ENCODE measurements at regions not wholly inside any gene's neighbourhood (a gene's known extent, or its start where the extent isn't known, plus 50 kb on each side); places are given as distances from the start of the nearest gene placed in this dataset.

GRCh38 chr14:101371799-101372793 lies 189.2 kb upstream of the DIO3 start:
- ATAC-seq (ENCODE audit: low FRiP score) = no peak
- H3K9me3 ChIP-seq (ENCODE audit: control insufficient read depth, low read length) = no peaks in the 10 kb centered on the region
- no peaks in the 10 kb centered on the region for H3K36me3 ChIP-seq (ENCODE audit: control insufficient read depth in 1 of 2, insufficient read depth in 2 of 2, low read length in 1 of 2)
- intact Hi-C loops (cut with DNase I) = no loop called here
- H3K4me3 ChIP-seq (ENCODE audit: low read length in 2 of 2) = no peak overlapping the region
- 71 to 74% methylated on average over 18 of the region's 18 CpGs for WGBS, 2 donors
- peaks cover 0 to 2% of the 10 kb centered on the region in 2 donors for H3K27me3 ChIP-seq (ENCODE audit: control insufficient read depth in 1 of 2, insufficient read depth in 2 of 2, low read length in 1 of 2)
- DNase-seq = peak in 1 of 2 donors; percentile 63
- H3K4me1 ChIP-seq (ENCODE audit: control insufficient read depth in 1 of 2, insufficient read depth in 2 of 2, low read length in 2 of 2) = no peaks in the 10 kb centered on the region
- no peak overlapping the region for H3K27ac ChIP-seq (ENCODE audit: low read depth in 1 of 2, low read length in 2 of 2)

GRCh38 chr14:101372894-101373620 lies 188.2 kb upstream of the DIO3 start:
- Histone ChIP-seq H3K36me3 (ENCODE audit: control insufficient read depth in 1 of 2, insufficient read depth in 2 of 2, low read length in 1 of 2) (no peaks in the 10 kb centered on the region), H3K27ac (ENCODE audit: low read depth in 1 of 2, low read length in 2 of 2) (no peak overlapping the region), H3K4me1 (ENCODE audit: control insufficient read depth in 1 of 2, insufficient read depth in 2 of 2, low read length in 2 of 2) (no peaks in the 10 kb centered on the region), H3K27me3 (ENCODE audit: control insufficient read depth in 1 of 2, insufficient read depth in 2 of 2, low read length in 1 of 2) (peaks cover 0 to 2% of the 10 kb centered on the region in 2 donors), H3K9me3 (ENCODE audit: control insufficient read depth, low read length) (no peaks in the 10 kb centered on the region), H3K4me3 (ENCODE audit: low read length in 2 of 2) (no peak overlapping the region)
- no peak for ATAC-seq (ENCODE audit: low FRiP score)
- intact Hi-C loops (cut with DNase I) = no loop called here
- peak in 1 of 2 donors; percentile 25 for DNase-seq
- 72 to 74% methylated on average over 16 of the region's 16 CpGs for WGBS, 2 donors

GRCh38 chr14:101373690-101374295 lies 187.5 kb upstream of the DIO3 start:
- Histone ChIP-seq H3K27ac (ENCODE audit: low read depth in 1 of 2, low read length in 2 of 2) (no peak overlapping the region), H3K36me3 (ENCODE audit: control insufficient read depth in 1 of 2, insufficient read depth in 2 of 2, low read length in 1 of 2) (no peaks in the 10 kb centered on the region), H3K27me3 (ENCODE audit: control insufficient read depth in 1 of 2, insufficient read depth in 2 of 2, low read length in 1 of 2) (peaks cover 0 to 2% of the 10 kb centered on the region in 2 donors), H3K4me3 (ENCODE audit: low read length in 2 of 2) (no peak overlapping the region), H3K4me1 (ENCODE audit: control insufficient read depth in 1 of 2, insufficient read depth in 2 of 2, low read length in 2 of 2) (no peaks in the 10 kb centered on the region), H3K9me3 (ENCODE audit: control insufficient read depth, low read length) (no peaks in the 10 kb centered on the region)
- ATAC-seq (ENCODE audit: low FRiP score) = no peak
- peak in 1 of 2 donors; percentile 19 for DNase-seq
- intact Hi-C loops (cut with DNase I) = no loop called here
- 88 to 89% methylated on average over 22 of the region's 22 CpGs for WGBS, 2 donors

- no peaks in the 10 kb centered on the region for H3K9me3 ChIP-seq (ENCODE audit: control insufficient read depth, low read length)
- intact Hi-C loops (cut with DNase I) = no loop called here
- 44 to 45% methylated on average over 19 of the region's 19 CpGs for WGBS, 2 donors
- no peaks in the 10 kb centered on the region for H3K4me1 ChIP-seq (ENCODE audit: control insufficient read depth in 1 of 2, insufficient read depth in 2 of 2, low read length in 2 of 2)
- no peak overlapping the region for H3K27ac ChIP-seq (ENCODE audit: low read depth in 1 of 2, low read length in 2 of 2)
- H3K36me3 ChIP-seq (ENCODE audit: control insufficient read depth in 1 of 2, insufficient read depth in 2 of 2, low read length in 1 of 2) = no peaks in the 10 kb centered on the region
- DNase-seq = no peak
- ATAC-seq (ENCODE audit: low FRiP score) = peak; percentile 71
- H3K4me3 ChIP-seq (ENCODE audit: low read length in 2 of 2) = no peak overlapping the region
- H3K27me3 ChIP-seq (ENCODE audit: control insufficient read depth in 1 of 2, insufficient read depth in 2 of 2, low read length in 1 of 2) = peaks cover 0 to 2% of the 10 kb centered on the region in 2 donors
Observed at GRCh38 chr14:101374373-101375338, 186.6 kb upstream of the DIO3 start.

- H3K27ac ChIP-seq (ENCODE audit: low read depth in 1 of 2, low read length in 2 of 2) = no peak overlapping the region
- H3K4me3 ChIP-seq (ENCODE audit: low read length in 2 of 2) = no peak overlapping the region
- peaks cover 0 to 2% of the 10 kb centered on the region in 2 donors for H3K27me3 ChIP-seq (ENCODE audit: control insufficient read depth in 1 of 2, insufficient read depth in 2 of 2, low read length in 1 of 2)
- no peaks in the 10 kb centered on the region for H3K4me1 ChIP-seq (ENCODE audit: control insufficient read depth in 1 of 2, insufficient read depth in 2 of 2, low read length in 2 of 2)
- ATAC-seq (ENCODE audit: low FRiP score) = no peak
- no peak for DNase-seq
- 67 to 77% methylated on average over 5 of the region's 5 CpGs for WGBS, 2 donors
- intact Hi-C loops (cut with DNase I) = no loop called here
- no peaks in the 10 kb centered on the region for H3K9me3 ChIP-seq (ENCODE audit: control insufficient read depth, low read length)
- H3K36me3 ChIP-seq (ENCODE audit: control insufficient read depth in 1 of 2, insufficient read depth in 2 of 2, low read length in 1 of 2) = no peaks in the 10 kb centered on the region
Observed at GRCh38 chr14:101377069-101377468, 184.2 kb upstream of the DIO3 start.

- no peak for DNase-seq
- H3K9me3 ChIP-seq (ENCODE audit: control insufficient read depth, low read length) = peaks cover under 1% of the 10 kb centered on the region
- no peak overlapping the region for H3K4me3 ChIP-seq (ENCODE audit: low read length in 2 of 2)
- H3K27ac ChIP-seq (ENCODE audit: low read depth in 1 of 2, low read length in 2 of 2) = no peak overlapping the region
- intact Hi-C loops (cut with DNase I) = no loop called here
- no peaks in the 10 kb centered on the region for H3K27me3 ChIP-seq (ENCODE audit: control insufficient read depth in 1 of 2, insufficient read depth in 2 of 2, low read length in 1 of 2)
- WGBS, 2 donors = 39 to 82% methylated on average over 2 of the region's 2 CpGs
- no peak for ATAC-seq (ENCODE audit: low FRiP score)
- no peaks in the 10 kb centered on the region for H3K36me3 ChIP-seq (ENCODE audit: control insufficient read depth in 1 of 2, insufficient read depth in 2 of 2, low read length in 1 of 2)
- H3K4me1 ChIP-seq (ENCODE audit: control insufficient read depth in 1 of 2, insufficient read depth in 2 of 2, low read length in 2 of 2) = no peaks in the 10 kb centered on the region
Observed at GRCh38 chr14:101379842-101380241, 181.5 kb upstream of the DIO3 start.

GRCh38 chr14:101380512-101380911 lies 180.8 kb upstream of the DIO3 start:
- no peak for ATAC-seq (ENCODE audit: low FRiP score)
- intact Hi-C loops (cut with DNase I) = no loop called here

GRCh38 chr14:101380940-101381339 lies 180.4 kb upstream of the DIO3 start:
- Histone ChIP-seq H3K36me3 (ENCODE audit: control insufficient read depth in 1 of 2, insufficient read depth in 2 of 2, low read length in 1 of 2) (no peaks in the 10 kb centered on the region), H3K9me3 (ENCODE audit: control insufficient read depth, low read length) (peaks cover 1% of the 10 kb centered on the region), H3K27ac (ENCODE audit: low read depth in 1 of 2, low read length in 2 of 2) (no peak overlapping the region), H3K4me3 (ENCODE audit: low read length in 2 of 2) (no peak overlapping the region), H3K4me1 (ENCODE audit: control insufficient read depth in 1 of 2, insufficient read depth in 2 of 2, low read length in 2 of 2) (no peaks in the 10 kb centered on the region), H3K27me3 (ENCODE audit: control insufficient read depth in 1 of 2, insufficient read depth in 2 of 2, low read length in 1 of 2) (no peaks in the 10 kb centered on the region)
- DNase-seq (no peak), ATAC-seq (ENCODE audit: low FRiP score) (no peak)
- intact Hi-C loops (cut with DNase I) = no loop called here

More at GRCh38 chr14:101380512-101380911, 180.8 kb upstream of the DIO3 start:
- DNase-seq = no peak
- H3K9me3 ChIP-seq (ENCODE audit: control insufficient read depth, low read length) = peaks cover 1% of the 10 kb centered on the region
- no peaks in the 10 kb centered on the region for H3K4me1 ChIP-seq (ENCODE audit: control insufficient read depth in 1 of 2, insufficient read depth in 2 of 2, low read length in 2 of 2)
- H3K4me3 ChIP-seq (ENCODE audit: low read length in 2 of 2) = no peak overlapping the region
- no peaks in the 10 kb centered on the region for H3K27me3 ChIP-seq (ENCODE audit: control insufficient read depth in 1 of 2, insufficient read depth in 2 of 2, low read length in 1 of 2)
- no peak overlapping the region for H3K27ac ChIP-seq (ENCODE audit: low read depth in 1 of 2, low read length in 2 of 2)
- 82 to 93% methylated on average over 3 of the region's 3 CpGs for WGBS, 2 donors
- no peaks in the 10 kb centered on the region for H3K36me3 ChIP-seq (ENCODE audit: control insufficient read depth in 1 of 2, insufficient read depth in 2 of 2, low read length in 1 of 2)
